GM13977 (cell line): ENCODE measurements at regions not wholly inside any gene's neighbourhood (a gene's known extent, or its start where the extent isn't known, plus 50 kb on each side); places are given as distances from the start of the nearest gene placed in this dataset.

Experiments
- DNase-seq: peaks from one replicate; pipeline ENCODE4 v3.0.0; 2012; ENCODE audit warnings: low spot score
- CTCF ChIP-seq: IDR thresholded peaks from 2 replicates; pipeline ENCODE4 v1.5.1; 2012; ENCODE audit warnings: mild to moderate bottlenecking, control low read depth; ENCODE audit not compliant: insufficient read depth; ENCODE audit errors: extremely low read depth, missing control alignments
- in situ Hi-C: fragments of 300-500 bp; cut with MboI; formaldehyde crosslinking; loops from one replicate; pipeline ENCODE4 v1.12.0; 2022; ENCODE audit warnings: low sequenced_read_pairs, low pct_unique_long_range_greater_than_20kb, mixed read lengths, inconsistent platforms; ENCODE audit not compliant: unreplicated experiment

GRCh38 chr5:93307557-93307956 lies 273.5 kb downstream of the NR2F1-AS1 start:
- no peak for DNase-seq
- in situ Hi-C loops = no loop called here
- no peak for TF ChIP-seq CTCF

- in situ Hi-C loops = no loop called here
- no peak for TF ChIP-seq CTCF
- DNase-seq = no peak
These were observed 275.0 kb downstream of the NR2F1-AS1 start for GRCh38 chr5:93305984-93306383.

- in situ Hi-C loops = no loop called here
- DNase-seq = no peak
- TF ChIP-seq CTCF = no peak
These were observed 276.4 kb downstream of the NR2F1-AS1 start for GRCh38 chr5:93304456-93305250.

GRCh38 chr5:93303291-93303691 lies 277.7 kb downstream of the NR2F1-AS1 start:
- in situ Hi-C loops = no loop called here
- DNase-seq = no peak
- no peak for TF ChIP-seq CTCF

- no peak for TF ChIP-seq CTCF
- DNase-seq = no peak
- in situ Hi-C loops = no loop called here
These were observed 278.3 kb downstream of the NR2F1-AS1 start for GRCh38 chr5:93302711-93303110.

- DNase-seq = no peak
- in situ Hi-C loops = no loop called here
- TF ChIP-seq CTCF = no peak
These were observed 280.1 kb downstream of the NR2F1-AS1 start for GRCh38 chr5:93300945-93301344.
